HEK293 (cell line): ENCODE measurements at regions not wholly inside any gene's neighbourhood (a gene's known extent, or its start where the extent isn't known, plus 50 kb on each side); places are given as distances from the start of the nearest gene placed in this dataset.

Source experiments
- CTCF ChIP-seq: fragments of 450-650 bp; formaldehyde crosslinking; IDR thresholded peaks from 2 replicates; pipeline ENCODE4 v1.5.1; 2016; ENCODE audit warnings: missing biosample characterization, missing genetic modification characterization
- YY1 ChIP-seq: fragments of 450-650 bp; formaldehyde crosslinking; IDR thresholded peaks from 2 replicates; pipeline ENCODE4 v1.5.1; 2018; ENCODE audit warnings: missing biosample characterization, missing genetic modification characterization
- ZNF239 ChIP-seq: fragments of 450-650 bp; formaldehyde crosslinking; IDR thresholded peaks from 2 replicates; pipeline ENCODE4 v1.5.1; 2016; ENCODE audit warnings: missing biosample characterization, missing genetic modification characterization
- ZNF555 ChIP-seq: fragments of 450-650 bp; formaldehyde crosslinking; conservative IDR thresholded peaks from 2 replicates; pipeline ENCODE4 v1.5.1; 2017; ENCODE audit warnings: missing biosample characterization, mild to moderate bottlenecking, missing genetic modification characterization, inconsistent platforms
- ZNF561 ChIP-seq: fragments of 450-650 bp; IDR thresholded peaks from 2 replicates; pipeline ENCODE4 v1.5.1; 2018; ENCODE audit warnings: missing biosample characterization, missing genetic modification characterization, borderline replicate concordance

GRCh38 chr3:110246796-110247376 is 824.7 kb upstream of the NECTIN3 start:
- TF ChIP-seq CTCF (no peak), ZNF555 (no peak), YY1 (no peak), ZNF239 (tag by site-specific recombination) (no peak), ZNF561 (tag by site-specific recombination) (no peak)
